ENCODE measurements at regions not wholly inside any gene's neighbourhood (a gene's known extent, or its start where the extent isn't known, plus 50 kb on each side); places are given as distances from the start of the nearest gene placed in this dataset.
"Not testable (repeated sequence)": the region's sequence is repeated elsewhere in the genome, so short reads cannot be mapped to it uniquely, and the experiment has no call there.

DNA sequence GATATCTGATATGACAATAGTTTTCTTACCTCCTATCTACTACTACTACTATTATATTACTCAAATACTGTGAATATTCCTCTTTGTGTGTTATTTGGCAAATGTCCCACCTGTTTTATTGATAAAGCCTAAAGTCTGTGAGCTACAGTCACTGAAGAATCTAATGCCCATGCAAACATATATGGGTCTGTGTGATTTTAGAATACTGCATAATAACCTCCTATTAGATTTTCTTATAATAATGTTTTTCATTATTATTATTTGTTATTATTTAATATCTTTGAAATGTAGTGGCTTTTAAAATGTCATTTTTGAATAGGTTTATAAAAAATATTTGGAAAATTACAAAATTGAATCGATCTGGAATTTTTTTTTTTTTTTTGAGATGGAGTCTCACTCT is 1330.8 kb upstream of the MIR17HG start:
- no peaks in the 10 kb centered on the region for H3K9me3 ChIP-seq (replicated peaks)
- no peak overlapping the region for H3K27ac ChIP-seq
- no peaks in the 10 kb centered on the region for H3K27me3 ChIP-seq (replicated peaks)
- no peaks in the 10 kb centered on the region for H3K36me3 ChIP-seq
- no peak for DNase-seq (ENCODE audit: low read depth in 1 of 2, low spot score in 2 of 2)
- H3K4me3 ChIP-seq, result no peak overlapping the region
- H3K4me1 ChIP-seq (replicated peaks), result peaks cover 10% of the 10 kb centered on the region

DNA sequence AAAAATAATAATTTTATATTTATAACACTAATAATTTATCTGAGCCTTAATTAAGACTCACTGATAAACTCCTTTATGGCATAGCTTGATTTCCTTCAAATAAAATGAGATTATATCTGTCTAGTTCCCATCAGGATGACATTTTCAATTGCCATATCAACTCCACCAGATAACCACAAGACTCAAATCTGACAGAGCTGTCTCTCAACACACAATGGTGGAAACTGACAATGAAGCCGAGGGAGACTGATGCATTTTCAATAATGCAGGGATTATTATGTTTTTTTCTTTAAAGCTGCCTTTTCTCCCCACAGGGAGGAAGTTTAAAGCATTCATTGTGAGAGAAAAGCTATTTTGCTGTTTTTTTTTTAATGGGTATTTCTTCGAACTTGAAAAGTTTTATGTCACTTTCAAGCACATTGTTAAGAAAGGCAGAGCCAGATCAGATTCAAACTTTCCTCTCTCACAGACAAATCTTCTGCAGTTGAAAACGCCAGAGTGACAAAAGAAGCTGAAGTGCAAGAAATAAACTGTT is 1326.9 kb upstream of the MIR17HG start:
- no peak overlapping the region for H3K27ac ChIP-seq
- DNase-seq (ENCODE audit: low read depth in 1 of 2, low spot score in 2 of 2), result no peak
- H3K36me3 ChIP-seq, result no peaks in the 10 kb centered on the region
- H3K4me3 ChIP-seq, result no peak overlapping the region
- no peaks in the 10 kb centered on the region for H3K27me3 ChIP-seq (replicated peaks)
- H3K4me1 ChIP-seq (replicated peaks), result peaks cover 9% of the 10 kb centered on the region
- H3K9me3 ChIP-seq (replicated peaks), result no peaks in the 10 kb centered on the region

DNA sequence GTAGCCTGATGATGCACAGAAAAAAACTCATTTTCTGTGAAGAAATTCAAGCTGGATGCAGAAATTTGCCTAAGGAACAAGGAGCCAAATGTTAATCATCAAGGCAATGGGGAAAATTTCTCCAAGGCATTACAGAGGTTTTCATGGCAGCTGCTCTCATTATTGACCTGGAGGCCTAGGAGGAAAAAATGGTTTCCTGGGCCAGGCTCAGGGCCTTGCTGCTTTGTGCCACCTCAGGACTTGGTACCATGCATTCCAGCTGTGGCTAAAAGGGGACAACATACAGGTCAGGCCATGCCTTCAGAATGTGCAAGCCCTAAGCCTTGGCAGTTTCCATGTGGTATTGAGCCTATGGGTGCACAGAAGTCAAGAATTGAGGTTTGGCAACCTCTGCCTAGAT is 1320.1 kb upstream of the MIR17HG start:
- Histone ChIP-seq H3K27me3 (replicated peaks) (no peaks in the 10 kb centered on the region), H3K4me1 (replicated peaks) (no peaks in the 10 kb centered on the region), H3K36me3 (no peaks in the 10 kb centered on the region), H3K27ac (no peak overlapping the region), H3K4me3 (no peak overlapping the region), H3K9me3 (replicated peaks) (no peaks in the 10 kb centered on the region)
- DNase-seq (ENCODE audit: low read depth in 1 of 2, low spot score in 2 of 2), result no peak

DNA sequence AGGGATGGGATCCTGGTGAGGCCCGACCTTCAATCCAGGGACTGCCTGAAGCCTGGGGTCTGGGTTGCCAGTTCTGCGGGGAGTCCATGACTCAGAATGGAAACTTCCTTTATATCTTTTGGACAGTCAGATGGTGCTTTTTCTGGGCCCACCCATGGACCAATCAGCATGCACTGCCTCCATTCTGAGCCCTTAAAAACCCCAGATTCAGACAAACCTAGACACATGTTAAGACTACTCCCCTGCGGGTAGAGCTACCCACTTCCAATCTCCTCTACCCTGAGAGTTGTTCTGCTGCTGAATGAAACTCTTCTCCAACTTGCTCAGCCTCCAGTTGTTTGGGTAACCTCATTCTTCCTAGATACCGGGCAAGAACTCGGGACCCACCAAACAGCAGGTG is 1315.2 kb upstream of the MIR17HG start:
- H3K36me3 ChIP-seq, result no peaks in the 10 kb centered on the region
- H3K9me3 ChIP-seq (replicated peaks), result no peaks in the 10 kb centered on the region

DNA sequence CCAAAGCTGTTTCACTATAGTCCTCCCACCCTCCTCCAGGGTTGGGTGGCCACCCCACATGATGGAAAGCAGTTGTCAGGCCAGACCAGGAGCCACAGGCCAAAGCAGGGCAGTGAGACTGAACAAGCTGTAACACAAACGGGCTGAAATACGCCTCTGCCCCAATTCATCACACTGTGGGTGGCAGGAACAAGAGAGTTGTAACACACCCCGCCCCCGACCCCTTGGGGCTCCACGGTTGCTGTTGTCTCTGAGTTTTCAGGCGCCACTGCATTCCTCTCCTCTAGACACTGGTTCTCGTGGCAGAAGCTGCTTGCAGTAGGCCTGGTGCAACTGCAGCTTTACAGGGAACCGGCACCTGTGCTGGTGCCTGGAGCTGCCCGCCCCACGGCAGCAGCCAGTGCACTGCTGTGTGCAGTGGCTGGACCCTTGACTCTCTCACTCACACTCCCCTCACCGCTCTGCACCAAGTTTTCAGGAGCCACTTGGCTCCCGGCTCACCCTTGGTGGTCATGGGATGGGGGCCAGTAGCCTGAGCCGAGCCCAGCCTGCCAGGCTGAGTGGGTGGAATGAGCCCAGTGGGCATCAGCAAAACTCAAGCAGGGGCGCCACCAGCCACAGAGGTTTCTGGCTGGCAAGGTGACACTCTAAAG is 1314.5 kb upstream of the MIR17HG start:
- no peaks in the 10 kb centered on the region for H3K27me3 ChIP-seq (replicated peaks)
- no peaks in the 10 kb centered on the region for H3K9me3 ChIP-seq (replicated peaks)
- no peaks in the 10 kb centered on the region for H3K4me1 ChIP-seq (replicated peaks)
- no peak overlapping the region for H3K27ac ChIP-seq
- H3K36me3 ChIP-seq, result no peaks in the 10 kb centered on the region
- DNase-seq (ENCODE audit: low read depth in 1 of 2, low spot score in 2 of 2), result no peak
- no peak overlapping the region for H3K4me3 ChIP-seq

More for the DNA sequence above, 1315.2 kb upstream of the MIR17HG start:
- Histone ChIP-seq H3K4me3 (no peak overlapping the region), H3K27me3 (replicated peaks) (no peaks in the 10 kb centered on the region), H3K4me1 (replicated peaks) (no peaks in the 10 kb centered on the region), H3K27ac (no peak overlapping the region)
- no peak for DNase-seq (ENCODE audit: low read depth in 1 of 2, low spot score in 2 of 2)

DNA sequence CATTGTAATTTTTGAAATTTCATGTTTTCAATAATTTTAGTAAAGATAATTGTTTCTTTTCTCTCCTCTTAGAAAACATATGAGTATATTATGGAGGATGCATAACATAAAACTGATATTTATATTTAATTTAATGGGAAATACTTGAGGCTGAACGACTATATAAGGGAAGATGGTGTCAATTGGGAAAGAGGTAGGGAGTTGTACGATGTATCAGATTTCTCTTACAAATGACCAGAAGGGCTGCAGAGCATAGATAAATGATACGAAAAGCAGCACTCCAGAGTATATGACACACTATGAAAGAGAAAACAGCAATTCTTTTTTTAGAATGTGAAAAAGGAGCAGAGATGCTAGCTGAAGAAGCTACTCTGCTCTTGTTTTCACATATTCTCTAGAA is 1308.0 kb upstream of the MIR17HG start:
- H3K27ac ChIP-seq, result no peak overlapping the region

DNA sequence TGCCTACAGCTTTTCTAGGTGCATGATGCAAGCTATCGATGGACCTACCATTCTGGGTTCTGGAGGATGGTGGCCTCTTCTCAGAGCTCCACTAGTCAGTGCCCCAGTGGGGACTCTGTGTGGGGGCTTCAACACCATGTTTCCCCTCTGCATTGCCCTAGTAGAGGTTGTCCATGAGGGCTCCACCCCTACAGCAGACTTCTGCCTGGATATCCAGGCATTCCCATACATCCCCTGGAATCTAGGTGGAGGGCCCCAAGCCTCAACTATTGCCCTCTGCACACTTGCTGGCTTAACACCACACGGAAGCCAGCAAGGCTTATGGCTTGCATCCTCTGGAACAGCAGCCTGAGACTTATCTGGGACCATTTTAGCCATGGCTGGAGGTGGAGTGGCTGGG is 1299.9 kb upstream of the MIR17HG start:
- Histone ChIP-seq H3K4me3 (no peak overlapping the region), H3K4me1 (replicated peaks) (peaks cover 7% of the 10 kb centered on the region), H3K27ac (no peak overlapping the region), H3K9me3 (replicated peaks) (0 out of 2 replicates have a peak, but pooled peaks cover 3% of the 10 kb centered on the region), H3K36me3 (no peaks in the 10 kb centered on the region), H3K27me3 (replicated peaks) (no peaks in the 10 kb centered on the region)
- no peak for DNase-seq (ENCODE audit: low read depth in 1 of 2, low spot score in 2 of 2)

More for the DNA sequence above, 1308.0 kb upstream of the MIR17HG start:
- no peak overlapping the region for H3K4me3 ChIP-seq
- peaks cover 7% of the 10 kb centered on the region for H3K4me1 ChIP-seq (replicated peaks)
- H3K27me3 ChIP-seq (replicated peaks), result no peaks in the 10 kb centered on the region
- no peaks in the 10 kb centered on the region for H3K36me3 ChIP-seq
- DNase-seq (ENCODE audit: low read depth in 1 of 2, low spot score in 2 of 2), result no peak
- H3K9me3 ChIP-seq (replicated peaks), result no peaks in the 10 kb centered on the region

DNA sequence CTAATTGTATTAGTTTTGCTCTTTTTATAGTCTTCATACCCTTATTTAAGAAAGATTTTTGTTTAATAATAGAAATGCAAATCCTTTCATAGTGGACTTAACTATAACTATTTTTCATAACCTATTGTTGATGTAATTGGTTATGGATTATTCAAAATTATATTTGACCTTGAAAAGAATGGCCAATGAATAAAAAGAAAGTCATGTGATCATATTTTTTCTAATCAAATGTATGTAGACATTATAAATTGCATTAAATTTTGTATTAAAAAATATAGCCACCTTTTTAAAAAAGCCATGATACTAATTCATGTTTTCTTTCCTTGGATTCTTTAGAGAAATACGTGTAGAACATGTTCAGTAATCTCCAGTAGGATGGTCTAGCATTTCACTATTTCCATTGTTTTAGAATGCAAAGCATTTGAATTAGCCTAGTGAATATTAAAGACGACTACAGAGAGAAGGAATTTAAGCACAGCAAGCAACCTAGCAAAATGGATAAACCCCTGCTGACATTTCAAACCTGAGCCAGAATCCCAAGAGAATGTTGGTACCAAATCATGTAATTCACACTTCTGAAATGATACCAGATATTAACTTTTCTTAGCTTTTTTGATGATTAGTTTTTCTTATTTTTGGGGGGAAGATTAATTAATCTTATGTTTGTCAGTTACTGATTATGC is 1297.4 kb upstream of the MIR17HG start:
- H3K4me3 ChIP-seq, result no peak overlapping the region
- H3K36me3 ChIP-seq, result no peaks in the 10 kb centered on the region
- no peaks in the 10 kb centered on the region for H3K4me1 ChIP-seq (replicated peaks)
- DNase-seq (ENCODE audit: low read depth in 1 of 2, low spot score in 2 of 2), result no peak
- no peaks in the 10 kb centered on the region for H3K27me3 ChIP-seq (replicated peaks)
- 0 out of 2 replicates have a peak, but pooled peaks cover 3% of the 10 kb centered on the region for H3K9me3 ChIP-seq (replicated peaks)
- H3K27ac ChIP-seq, result no peak overlapping the region

DNA sequence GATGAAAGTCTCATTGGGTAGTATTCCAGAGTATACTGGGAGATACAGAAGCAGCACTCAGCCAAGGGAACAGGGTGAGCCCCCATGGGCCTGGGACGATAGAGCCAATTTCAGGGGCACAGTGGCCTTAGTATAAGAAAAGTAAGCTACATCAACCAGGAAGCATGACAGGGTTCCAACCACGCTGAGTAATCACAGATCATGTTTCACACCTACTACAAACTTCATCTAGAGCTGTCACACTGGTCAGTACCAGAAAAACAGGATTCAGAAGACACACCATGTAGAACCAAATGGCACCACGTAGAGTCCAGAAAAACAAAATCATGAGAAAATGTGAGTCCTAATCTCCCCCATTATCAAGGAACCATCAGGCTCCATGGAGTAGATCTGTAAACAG is 1292.4 kb upstream of the MIR17HG start:
- DNase-seq (ENCODE audit: low read depth in 1 of 2, low spot score in 2 of 2), result no peak
- H3K4me3 ChIP-seq, result no peak overlapping the region
- H3K36me3 ChIP-seq, result no peaks in the 10 kb centered on the region

DNA sequence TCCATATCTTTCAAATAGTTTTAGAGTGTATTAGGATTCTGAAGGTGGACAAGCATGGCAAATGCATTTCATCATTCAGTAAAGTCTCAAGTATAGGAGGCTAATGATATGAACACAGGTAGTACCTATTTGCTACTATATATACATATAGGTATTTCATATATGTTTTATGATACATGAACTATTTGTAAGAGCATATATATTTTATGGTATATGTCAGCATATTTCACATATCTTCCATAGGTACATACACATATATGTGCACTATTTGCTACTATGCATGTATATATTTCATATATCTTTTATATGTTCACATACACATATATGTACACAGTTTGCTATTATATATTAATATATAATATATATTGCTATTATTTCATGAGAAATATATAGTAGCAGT is 1291.7 kb upstream of the MIR17HG start:
- no peak overlapping the region for H3K4me3 ChIP-seq
- no peaks in the 10 kb centered on the region for H3K27me3 ChIP-seq (replicated peaks)

More for the DNA sequence above, 1292.4 kb upstream of the MIR17HG start:
- Histone ChIP-seq H3K27ac (no peak overlapping the region), H3K9me3 (replicated peaks) (no peaks in the 10 kb centered on the region), H3K4me1 (replicated peaks) (no peaks in the 10 kb centered on the region), H3K27me3 (replicated peaks) (no peaks in the 10 kb centered on the region)

DNA sequence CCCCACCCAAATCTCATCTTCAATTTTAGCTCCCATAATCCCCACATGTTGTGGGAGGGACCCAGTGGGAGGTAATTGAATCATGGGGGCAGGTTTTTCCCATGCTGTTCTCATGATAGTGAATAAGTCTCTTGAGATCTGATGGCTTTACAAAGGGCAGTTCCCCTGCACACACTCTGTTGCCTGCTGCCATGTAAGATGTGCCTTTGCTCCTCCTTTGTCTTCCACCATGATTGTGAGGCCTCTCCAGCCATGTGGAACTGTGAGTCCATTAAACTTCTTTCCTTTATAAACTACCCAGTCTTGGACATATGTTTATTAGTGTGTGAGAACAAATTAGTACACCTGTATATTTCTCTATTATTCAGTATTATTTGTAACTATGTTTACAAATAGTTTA is 1283.3 kb upstream of the MIR17HG start:
- not testable (repeated sequence) for H3K4me1 ChIP-seq (replicated peaks); DNase-seq (ENCODE audit: low read depth in 1 of 2, low spot score in 2 of 2); H3K36me3 ChIP-seq; H3K4me3 ChIP-seq; H3K27me3 ChIP-seq (replicated peaks); H3K9me3 ChIP-seq (replicated peaks); H3K27ac ChIP-seq

More for the DNA sequence above, 1291.7 kb upstream of the MIR17HG start:
- Histone ChIP-seq H3K9me3 (replicated peaks) (no peaks in the 10 kb centered on the region), H3K36me3 (no peaks in the 10 kb centered on the region), H3K27ac (no peak overlapping the region), H3K4me1 (replicated peaks) (no peaks in the 10 kb centered on the region)
- DNase-seq (ENCODE audit: low read depth in 1 of 2, low spot score in 2 of 2), result no peak

DNA sequence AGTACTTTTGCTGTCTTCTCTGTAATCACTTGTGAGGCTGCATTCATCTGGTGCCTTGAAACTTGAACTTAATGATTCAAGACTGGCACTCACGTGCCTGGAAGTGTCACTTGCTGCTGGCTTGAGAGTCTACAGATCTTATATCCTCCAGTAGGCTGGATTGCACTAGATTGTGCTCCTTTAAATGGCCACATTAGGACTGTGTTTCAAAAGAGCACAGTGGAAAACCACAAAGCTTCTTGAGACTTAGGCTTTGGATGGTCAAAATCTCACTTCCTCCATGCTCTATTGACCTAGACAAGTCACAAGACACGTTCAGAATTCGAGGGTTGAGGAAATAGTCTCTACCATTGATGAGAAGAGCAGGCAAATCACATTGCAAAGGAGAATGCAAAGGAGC is 1278.8 kb upstream of the MIR17HG start:
- Histone ChIP-seq H3K27ac (no peak overlapping the region), H3K36me3 (no peaks in the 10 kb centered on the region), H3K27me3 (replicated peaks) (no peaks in the 10 kb centered on the region), H3K4me3 (no peak overlapping the region), H3K4me1 (replicated peaks) (no peaks in the 10 kb centered on the region), H3K9me3 (replicated peaks) (no peaks in the 10 kb centered on the region)
- DNase-seq (ENCODE audit: low read depth in 1 of 2, low spot score in 2 of 2), result no peak

DNA sequence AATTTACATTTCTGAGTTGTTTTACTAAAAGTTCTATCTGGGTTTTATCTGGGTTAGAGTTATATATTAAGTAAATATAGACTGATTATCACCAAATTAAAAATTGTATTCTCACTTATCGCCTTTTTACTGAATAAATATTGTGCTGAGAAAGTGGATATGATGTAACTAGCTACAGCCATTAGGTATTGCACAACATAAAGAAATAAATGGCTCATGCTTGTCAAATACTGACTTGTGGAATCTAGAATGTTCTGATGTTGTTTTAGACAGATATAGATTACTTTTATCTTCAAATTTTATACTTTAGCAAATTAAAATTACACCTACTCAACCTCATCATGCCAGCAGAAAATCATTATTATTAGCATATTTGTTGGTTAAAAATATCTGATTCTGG is 1277.1 kb upstream of the MIR17HG start:
- Histone ChIP-seq H3K27me3 (replicated peaks) (no peaks in the 10 kb centered on the region), H3K36me3 (no peaks in the 10 kb centered on the region), H3K27ac (no peak overlapping the region), H3K4me3 (no peak overlapping the region), H3K4me1 (replicated peaks) (no peaks in the 10 kb centered on the region), H3K9me3 (replicated peaks) (no peaks in the 10 kb centered on the region)
- DNase-seq (ENCODE audit: low read depth in 1 of 2, low spot score in 2 of 2), result no peak

DNA sequence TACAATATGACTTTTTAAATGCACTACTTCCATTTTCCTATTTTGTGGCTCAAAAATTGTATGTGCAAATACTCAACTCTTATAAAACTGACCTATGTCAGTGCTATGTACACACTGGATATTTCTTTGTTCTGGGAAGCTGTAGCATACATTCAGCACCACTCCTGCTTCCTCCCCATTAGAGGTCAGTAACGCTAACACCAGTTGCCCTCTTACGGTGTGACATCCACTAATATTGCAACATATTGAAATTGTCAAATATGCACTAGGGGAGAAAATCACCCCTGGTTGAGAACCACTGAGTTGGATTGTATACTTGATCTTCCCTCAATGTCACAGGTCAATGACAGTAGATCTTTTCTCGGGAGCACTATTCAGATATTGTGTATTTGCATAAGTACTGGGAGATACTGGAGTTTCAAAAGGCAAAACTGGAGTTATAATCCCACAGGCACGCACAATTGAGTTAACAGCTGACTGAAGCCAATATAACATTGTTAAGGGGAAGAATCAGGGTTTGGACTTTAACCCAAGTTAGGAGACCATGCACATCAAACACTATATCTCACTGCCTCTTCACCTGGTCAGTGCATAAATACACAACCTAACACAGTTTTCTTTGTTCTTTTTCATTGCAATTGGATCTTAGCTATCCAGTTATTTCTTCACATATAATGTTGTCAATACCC is 1276.5 kb upstream of the MIR17HG start:
- DNase-seq (ENCODE audit: low read depth in 1 of 2, low spot score in 2 of 2), result no peak
- Histone ChIP-seq H3K27ac (no peak overlapping the region), H3K4me1 (replicated peaks) (no peaks in the 10 kb centered on the region), H3K27me3 (replicated peaks) (no peaks in the 10 kb centered on the region), H3K9me3 (replicated peaks) (no peaks in the 10 kb centered on the region), H3K36me3 (no peaks in the 10 kb centered on the region), H3K4me3 (no peak overlapping the region)
